Limb (tissue), 2 donors: ENCODE measurements at regions not wholly inside any gene's neighbourhood (a gene's known extent, or its start where the extent isn't known, plus 50 kb on each side); places are given as distances from the start of the nearest gene placed in this dataset.
"Not testable (repeated sequence)": the region's sequence is repeated elsewhere in the genome, so short reads cannot be mapped to it uniquely, and the experiment has no call there.

Source experiments
- DNase-seq, 2 donors: peaks; one replicate each; pipeline ENCODE4 v3.0.0-alpha.2; 2016; ENCODE audit errors: extremely low spot score in 2 of 2

GRCh38 chr2:111527707-111528400 is 356.1 kb downstream of the ANAPC1 start:
- not testable (repeated sequence) for DNase-seq

- DNase-seq: not testable (repeated sequence)
Observed at GRCh38 chr2:111529022-111529421, 355.0 kb downstream of the ANAPC1 start.

- DNase-seq: not testable (repeated sequence)
Observed at GRCh38 chr2:111530239-111530965, 353.6 kb downstream of the ANAPC1 start.

- DNase-seq: not testable (repeated sequence)
Observed at GRCh38 chr2:111532682-111533556, 351.1 kb downstream of the ANAPC1 start.

GRCh38 chr2:111533557-111534247 is 350.3 kb downstream of the ANAPC1 start:
- DNase-seq: not testable (repeated sequence)

- peak in 1 of 2 donors; percentile 14 for DNase-seq
Observed at GRCh38 chr2:111534910-111535352, 349.1 kb downstream of the ANAPC1 start.

- no peak for DNase-seq
Observed at GRCh38 chr2:111535404-111535803, 348.6 kb downstream of the ANAPC1 start.

GRCh38 chr2:111537078-111537655 is 346.8 kb downstream of the ANAPC1 start:
- DNase-seq: no peak

GRCh38 chr2:111539991-111540390 is 344.0 kb downstream of the ANAPC1 start:
- DNase-seq: not testable (repeated sequence)

- not testable (repeated sequence) for DNase-seq
Observed at GRCh38 chr2:111542120-111542774, 341.7 kb downstream of the ANAPC1 start.

- not testable (repeated sequence) for DNase-seq
Observed at GRCh38 chr2:111544006-111544405, 340.0 kb downstream of the ANAPC1 start.

GRCh38 chr2:111545723-111546431 is 338.1 kb downstream of the ANAPC1 start:
- DNase-seq: not testable (repeated sequence)

GRCh38 chr2:111546578-111546977 is 337.4 kb downstream of the ANAPC1 start:
- DNase-seq: not testable (repeated sequence)

- not testable (repeated sequence) for DNase-seq
Observed at GRCh38 chr2:111549174-111549573, 334.8 kb downstream of the ANAPC1 start.

GRCh38 chr2:111551428-111551827 is 332.6 kb downstream of the ANAPC1 start:
- not testable (repeated sequence) for DNase-seq

- DNase-seq: not testable (repeated sequence)
Observed at GRCh38 chr2:111552625-111553024, 331.4 kb downstream of the ANAPC1 start.

- DNase-seq: not testable (repeated sequence)
Observed at GRCh38 chr2:111559301-111559700, 324.7 kb downstream of the ANAPC1 start.

- DNase-seq: not testable (repeated sequence)
Observed at GRCh38 chr2:111559814-111560213, 324.2 kb downstream of the ANAPC1 start.

GRCh38 chr2:111566068-111566467 is 317.9 kb downstream of the ANAPC1 start:
- not testable (repeated sequence) for DNase-seq
